Activated CD4-positive, alpha-beta T cell treated with anti-CD3 and anti-CD28 coated beads, Interleukin-2, amount 50 U/mL, for 4 hours (primary cell): ENCODE measurements at regions not wholly inside any gene's neighbourhood (a gene's known extent, or its start where the extent isn't known, plus 50 kb on each side); places are given as distances from the start of the nearest gene placed in this dataset.

Source experiments
- DNase-seq, 2 experiments: peaks; one replicate each; pipeline ENCODE4 v3.0.0-alpha.2; 2020

DNA sequence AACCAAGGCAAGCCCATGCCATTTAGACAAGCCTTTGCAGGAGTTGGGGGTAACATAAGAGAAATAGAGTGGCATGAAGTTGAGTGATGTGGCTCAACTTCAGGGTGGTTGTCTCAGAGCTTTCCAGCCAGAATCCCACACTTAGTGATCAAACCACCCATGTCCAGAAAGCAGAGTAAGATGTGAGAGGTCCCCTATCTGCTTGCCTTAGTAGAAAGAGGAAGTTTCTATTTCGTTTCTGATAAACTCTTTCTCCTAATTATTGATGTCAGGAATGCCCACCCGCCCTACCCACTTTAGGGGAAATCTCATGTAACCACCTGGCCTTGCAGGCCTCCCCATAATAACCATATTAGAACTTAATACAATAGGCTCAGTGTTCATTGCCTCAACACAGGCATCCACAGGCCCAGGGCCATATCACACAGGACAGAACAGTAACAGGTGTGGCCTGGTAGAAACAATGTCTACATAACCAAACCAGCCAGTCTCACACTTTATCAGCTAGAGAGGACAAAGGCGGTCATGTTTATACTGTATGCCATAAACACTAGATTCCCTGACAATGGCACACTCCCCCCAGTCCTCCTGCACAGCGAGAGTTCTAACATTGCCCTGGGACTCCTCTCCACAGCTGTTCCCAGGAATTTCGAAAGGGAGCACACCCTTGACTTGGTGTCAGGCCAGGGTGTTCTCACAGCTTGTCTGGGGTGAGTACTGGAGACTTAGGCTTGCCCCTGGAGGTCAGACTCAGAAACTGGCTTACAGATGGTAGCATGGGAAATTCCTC is 364.4 kb downstream of the CXCL12 start:
- no peak for DNase-seq

DNA sequence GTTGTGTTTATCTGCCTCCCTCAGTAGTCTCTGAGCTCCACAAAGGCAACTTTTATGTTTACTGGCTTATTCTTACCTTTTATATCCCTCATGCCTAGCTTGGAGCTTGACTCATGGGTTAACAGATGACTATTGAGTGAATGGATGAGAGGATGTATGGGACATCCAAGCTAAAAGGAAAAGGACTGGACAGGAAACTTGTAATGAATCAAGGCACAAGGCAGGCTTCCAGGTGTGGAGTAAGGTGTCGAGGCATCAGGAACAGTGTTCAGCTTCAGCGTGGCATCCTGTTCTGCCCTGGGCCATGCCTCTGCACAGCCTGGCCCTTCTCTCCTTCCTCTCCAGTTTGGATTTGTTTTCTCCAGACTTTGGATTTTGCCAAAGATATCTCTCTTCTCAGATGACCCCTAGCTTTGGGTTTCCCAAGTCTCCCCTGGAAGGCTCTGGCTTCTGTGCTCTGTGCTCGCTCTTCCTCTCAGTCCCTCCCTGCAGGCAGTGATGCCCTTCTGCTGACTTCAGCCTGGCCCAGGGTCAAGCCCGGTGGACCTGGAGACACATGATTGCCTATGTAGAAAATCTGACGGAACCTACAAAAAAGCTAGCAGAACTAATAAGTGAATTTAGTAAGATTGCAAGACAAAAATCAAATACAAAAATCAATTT is 367.3 kb downstream of the CXCL12 start:
- no peak for DNase-seq

GRCh38 chr10:44016589-44017482 is 368.1 kb downstream of the CXCL12 start:
- DNase-seq = no peak

DNA sequence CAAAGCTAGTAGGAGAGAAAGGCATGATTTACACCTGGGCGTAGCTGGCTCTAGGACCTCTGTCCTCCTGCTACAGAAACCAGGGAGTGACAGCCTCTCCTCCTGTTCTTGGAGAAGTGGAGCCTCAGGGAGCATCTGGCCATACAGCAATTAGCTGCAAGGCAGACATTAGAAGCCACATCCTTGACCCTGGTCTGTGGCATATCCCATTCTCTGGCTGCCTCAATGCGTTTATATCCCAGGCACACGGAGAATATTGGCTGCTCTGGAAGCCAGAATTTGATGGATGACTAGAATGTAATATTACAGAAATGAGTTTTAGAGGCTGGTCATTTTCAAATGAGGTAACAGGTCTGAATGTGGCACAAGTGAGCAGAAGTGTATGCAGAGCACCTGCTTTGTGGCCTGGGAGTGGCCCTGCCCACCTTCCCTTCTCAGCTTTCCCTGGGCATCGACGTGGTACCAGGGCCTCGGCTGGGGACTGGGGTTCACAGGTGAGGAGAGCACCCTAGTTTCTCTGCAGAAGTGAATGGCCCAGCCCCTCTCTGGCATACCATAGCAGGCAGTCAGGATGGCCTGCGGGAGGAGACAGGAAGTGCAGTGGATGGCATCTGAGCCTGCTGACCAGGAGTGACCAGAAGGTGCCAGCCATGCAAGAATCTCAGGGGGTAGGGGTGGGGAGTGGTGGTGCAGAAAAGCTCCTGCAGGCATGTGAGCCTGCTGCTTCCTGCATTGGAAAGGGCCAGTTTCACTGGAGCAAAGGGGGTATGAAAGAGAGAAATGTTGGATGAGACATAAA is 367.2 kb upstream of the ZNF32 start:
- DNase-seq = no peak

GRCh38 chr10:44014644-44015250 is 366.1 kb upstream of the ZNF32 start:
- no peak for DNase-seq

- DNase-seq = no peak
Observed at GRCh38 chr10:44013981-44014380, 365.3 kb upstream of the ZNF32 start.

DNA sequence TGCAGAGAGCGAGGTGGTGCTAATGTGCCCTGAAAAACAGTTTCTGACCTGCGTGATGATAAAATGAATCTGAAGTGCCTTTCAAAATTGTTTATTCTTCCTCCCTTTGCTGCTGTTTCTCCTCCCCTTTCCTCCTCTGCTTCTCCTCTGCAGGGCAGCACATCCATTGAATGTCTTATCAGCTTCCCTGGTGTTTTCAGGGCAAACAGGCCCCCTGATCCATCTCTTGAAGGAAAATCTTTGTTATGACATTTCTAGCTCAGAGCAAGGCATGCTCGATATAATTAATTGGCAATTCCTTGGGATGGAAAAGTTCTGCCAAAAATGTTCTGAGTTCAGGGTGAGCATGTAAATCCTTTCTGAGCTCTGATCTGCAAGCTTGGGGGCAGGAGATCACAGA is 364.2 kb upstream of the ZNF32 start:
- no peak for DNase-seq

DNA sequence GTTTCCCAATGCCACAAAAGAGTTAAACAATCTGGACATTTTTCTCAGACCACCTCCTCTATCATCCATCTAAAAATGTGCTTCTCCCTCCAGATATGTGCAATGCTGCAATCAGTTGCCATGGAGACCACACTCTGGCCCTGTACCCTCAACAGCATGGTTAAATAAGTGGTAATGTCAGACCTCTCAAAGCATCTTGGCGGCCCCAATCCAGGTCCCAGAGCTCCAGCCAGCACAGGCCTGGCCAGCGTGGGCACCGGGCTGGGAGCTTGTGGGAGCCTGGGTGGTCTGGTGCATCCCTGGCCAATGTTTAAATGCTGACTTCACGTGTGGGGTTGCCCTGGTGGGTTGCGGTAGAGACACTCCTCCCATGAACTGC is 362.9 kb upstream of the ZNF32 start:
- no peak for DNase-seq

DNA sequence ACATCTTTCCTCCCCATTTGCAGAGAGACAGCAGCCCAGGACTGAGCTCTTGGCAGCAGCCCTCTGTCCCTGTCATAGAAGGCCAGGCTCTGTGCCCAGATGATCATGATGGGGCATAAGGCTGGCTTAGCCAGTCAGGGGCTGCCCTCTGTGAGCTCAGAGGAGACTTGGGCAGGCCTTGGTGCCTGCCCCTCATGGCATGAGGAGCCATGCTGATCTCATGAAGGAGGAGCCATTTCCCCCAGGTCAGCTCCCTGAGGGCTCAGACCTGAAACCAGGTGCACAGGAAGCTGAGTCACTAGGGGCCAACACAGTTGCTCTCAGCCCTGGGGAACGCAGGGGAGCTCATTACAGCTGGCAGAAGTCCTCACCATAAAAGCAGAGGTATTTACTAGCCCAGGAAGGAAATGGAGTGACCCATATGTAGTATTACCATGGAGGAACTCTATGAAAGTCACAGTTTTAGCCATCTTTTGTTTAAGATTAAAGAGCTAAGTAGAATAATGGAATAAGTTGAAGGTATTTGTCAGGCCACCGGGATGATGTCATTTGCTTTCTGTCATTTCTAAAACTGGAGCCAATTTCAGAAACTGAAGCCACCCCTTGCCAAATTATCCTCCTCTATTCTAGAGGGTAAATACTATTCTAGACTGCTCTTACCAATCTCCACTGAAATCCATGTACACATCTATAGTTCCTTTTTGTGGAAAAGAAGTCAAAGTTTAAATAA is 362.4 kb upstream of the ZNF32 start:
- no peak for DNase-seq

DNA sequence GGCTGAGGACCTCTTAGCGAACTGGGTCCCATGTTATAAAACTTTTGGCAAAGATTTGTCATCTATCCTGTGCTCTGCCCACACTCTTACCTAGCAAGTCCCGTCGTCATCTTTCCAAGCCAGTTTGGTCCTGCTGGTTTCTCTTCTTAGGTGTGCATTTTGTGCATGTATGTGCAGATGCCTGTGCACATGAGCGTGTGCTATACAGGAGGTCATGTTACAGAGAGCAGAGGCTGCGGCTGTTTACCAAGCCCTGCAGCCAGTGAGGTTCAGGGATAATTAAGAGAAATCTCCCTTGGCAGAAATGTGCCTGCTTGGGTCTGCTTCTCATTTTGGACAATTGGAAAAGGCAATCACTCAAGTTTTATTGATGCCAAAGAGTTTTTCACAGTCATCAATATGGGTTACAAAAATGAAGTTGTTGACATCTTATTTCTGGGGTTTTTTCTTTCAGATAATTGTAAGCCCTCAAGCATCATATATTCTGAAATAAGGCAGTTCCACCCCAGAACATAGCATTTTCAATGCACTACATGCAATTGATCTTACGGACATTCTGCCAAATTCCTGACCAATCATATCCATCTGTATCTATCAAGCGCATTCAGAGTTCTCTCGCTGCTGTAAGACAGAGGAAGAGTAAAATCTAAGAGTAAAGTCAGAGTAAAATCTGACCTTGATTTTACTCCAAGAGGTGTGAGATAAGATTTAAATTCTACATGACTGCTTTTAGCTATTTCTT is 361.4 kb upstream of the ZNF32 start:
- DNase-seq = no peak

GRCh38 chr10:44008917-44009709 is 360.4 kb upstream of the ZNF32 start:
- no peak for DNase-seq

- no peak for DNase-seq
Observed at GRCh38 chr10:44008270-44008916, 359.7 kb upstream of the ZNF32 start.

GRCh38 chr10:44006771-44007170 is 358.1 kb upstream of the ZNF32 start:
- DNase-seq = no peak

- no peak for DNase-seq
Observed at GRCh38 chr10:44005788-44006099, 357.1 kb upstream of the ZNF32 start.

- no peak for DNase-seq
Observed at GRCh38 chr10:44004913-44005787, 356.5 kb upstream of the ZNF32 start.

GRCh38 chr10:43998021-43998809 is 349.5 kb upstream of the ZNF32 start:
- DNase-seq = no peak

DNA sequence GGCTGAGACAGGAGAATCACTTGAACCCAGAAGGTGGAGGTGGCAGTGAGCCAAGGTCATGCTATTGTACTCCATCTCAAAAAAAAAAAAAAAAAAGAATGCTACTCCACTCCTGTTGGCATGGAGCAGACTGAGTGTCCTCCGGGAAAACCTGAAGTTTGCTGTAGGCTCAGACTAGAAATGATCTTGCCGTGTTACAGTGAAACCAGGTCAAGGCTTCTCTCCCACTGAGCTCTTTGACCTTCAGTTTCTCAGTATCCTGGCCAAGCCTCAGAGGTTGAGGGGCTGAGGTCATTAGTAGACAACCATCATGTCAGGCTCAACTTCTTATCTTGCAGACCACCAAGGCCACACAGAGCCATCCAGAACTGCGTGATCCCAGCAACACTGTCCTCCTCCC is 348.6 kb upstream of the ZNF32 start:
- DNase-seq = no peak

- DNase-seq = no peak
Observed at GRCh38 chr10:43994539-43994938, 345.9 kb upstream of the ZNF32 start.
